GM21423 (cell line): ENCODE measurements at regions not wholly inside any gene's neighbourhood (a gene's known extent, or its start where the extent isn't known, plus 50 kb on each side); places are given as distances from the start of the nearest gene placed in this dataset.
A peak's percentile ranks its signal among the peaks of the same experiment; 100 is the strongest.
"Not testable (repeated sequence)": the region's sequence is repeated elsewhere in the genome, so short reads cannot be mapped to it uniquely, and the experiment has no call there.

ENCODE experiments used
- ATAC-seq: cut with Tn5 transposase; IDR thresholded peaks from one replicate; pipeline ENCODE4 v1.9.1; 2021; ENCODE audit warnings: mild to moderate bottlenecking, moderate library complexity; ENCODE audit not compliant: unreplicated experiment

GRCh38 chr6:11457422-11457821, 80.1 kb upstream of the TMEM170B start:
- not testable (repeated sequence) for ATAC-seq

- not testable (repeated sequence) for ATAC-seq
Observed at GRCh38 chr6:11452106-11452505, 85.4 kb upstream of the TMEM170B start.

GRCh38 chr6:11450037-11450436, 87.5 kb upstream of the TMEM170B start:
- no peak for ATAC-seq

GRCh38 chr6:11449408-11449807, 88.1 kb upstream of the TMEM170B start:
- ATAC-seq: no peak

GRCh38 chr6:11448038-11448437, 89.5 kb upstream of the TMEM170B start:
- ATAC-seq: no peak

GRCh38 chr6:11447265-11447664, 90.3 kb upstream of the TMEM170B start:
- ATAC-seq: no peak

- peak; percentile 17 for ATAC-seq
Observed at GRCh38 chr6:11445146-11445545, 92.4 kb upstream of the TMEM170B start.

GRCh38 chr6:11443125-11443524, 94.4 kb upstream of the TMEM170B start:
- ATAC-seq: not testable (repeated sequence)

- ATAC-seq: no peak
Observed at GRCh38 chr6:11442495-11442894, 95.1 kb upstream of the TMEM170B start.

GRCh38 chr6:11439876-11440275, 97.7 kb upstream of the TMEM170B start:
- no peak for ATAC-seq

GRCh38 chr6:11439017-11439420, 98.5 kb upstream of the TMEM170B start:
- no peak for ATAC-seq

- ATAC-seq: no peak
Observed at GRCh38 chr6:11437824-11438459, 99.6 kb upstream of the TMEM170B start.

- no peak for ATAC-seq
Observed at GRCh38 chr6:11436508-11437096, 100.9 kb upstream of the TMEM170B start.

- ATAC-seq: no peak
Observed at GRCh38 chr6:11434565-11435326, 102.8 kb upstream of the TMEM170B start.

GRCh38 chr6:11433860-11434259, 103.7 kb upstream of the TMEM170B start:
- ATAC-seq: no peak

GRCh38 chr6:11432713-11433450, 104.7 kb upstream of the TMEM170B start:
- ATAC-seq: no peak

- ATAC-seq: no peak
Observed at GRCh38 chr6:11432091-11432490, 105.5 kb upstream of the TMEM170B start.

GRCh38 chr6:11431455-11431937, 106.1 kb upstream of the TMEM170B start:
- ATAC-seq: no peak

- no peak for ATAC-seq
Observed at GRCh38 chr6:11430036-11430435, 107.5 kb upstream of the TMEM170B start.

GRCh38 chr6:11429577-11429976, 108.0 kb upstream of the TMEM170B start:
- no peak for ATAC-seq

GRCh38 chr6:11428895-11429294, 108.7 kb upstream of the TMEM170B start:
- ATAC-seq: peak; percentile 48
